HG03354 (cell line): ENCODE measurements at regions not wholly inside any gene's neighbourhood (a gene's known extent, or its start where the extent isn't known, plus 50 kb on each side); places are given as distances from the start of the nearest gene placed in this dataset.

Experiments
- ATAC-seq: cut with Tn5 transposase; IDR thresholded peaks from one replicate; pipeline ENCODE4 v1.9.1; 2021; ENCODE audit warnings: mild to moderate bottlenecking; ENCODE audit not compliant: unreplicated experiment, poor library complexity, severe bottlenecking

DNA sequence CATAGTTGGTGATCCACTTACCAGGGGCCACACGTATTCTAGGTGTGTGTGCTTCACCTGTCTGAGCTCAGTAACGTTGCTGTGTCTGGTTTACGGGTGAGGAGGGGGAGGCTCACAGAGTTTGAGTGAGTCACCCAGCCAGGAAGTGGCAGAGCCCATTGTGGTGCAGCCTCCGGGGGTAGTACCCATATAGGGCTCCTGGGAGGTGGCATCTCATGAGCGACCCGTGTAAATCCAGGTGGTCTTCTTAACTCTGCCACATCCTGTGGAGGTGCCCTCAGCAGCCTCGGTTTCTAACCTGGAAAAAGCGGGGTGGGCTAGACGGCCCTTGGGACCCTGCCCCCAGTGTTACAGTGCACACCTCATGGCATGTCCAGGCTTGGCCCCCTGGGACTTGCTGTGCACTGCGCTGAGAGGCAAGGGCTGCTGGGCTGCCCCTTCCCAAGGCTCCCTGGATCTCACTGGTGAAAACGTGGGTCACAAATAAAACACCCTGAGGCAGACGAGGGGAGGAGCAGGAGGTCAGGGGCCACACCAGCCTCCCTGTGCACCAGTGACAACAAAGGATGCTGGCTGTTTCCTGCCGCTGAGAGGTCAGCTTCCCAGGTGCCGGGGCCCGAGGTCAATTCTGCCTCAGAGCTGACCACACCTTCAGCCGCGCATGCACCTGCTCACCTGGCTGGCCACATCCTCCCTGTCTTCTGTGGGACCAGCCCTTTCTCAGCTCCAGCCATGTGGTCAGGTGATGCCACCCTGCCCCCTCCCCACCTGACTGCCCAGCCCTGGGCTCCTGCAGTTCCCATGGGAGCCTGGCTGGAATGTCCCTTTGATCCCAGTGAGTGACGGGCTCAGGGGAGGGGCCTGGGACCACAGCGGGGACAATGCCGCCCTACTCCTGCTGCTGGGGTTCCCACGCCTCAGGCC, 305.1 kb downstream of the CTTN start:
- ATAC-seq, result no peak

DNA sequence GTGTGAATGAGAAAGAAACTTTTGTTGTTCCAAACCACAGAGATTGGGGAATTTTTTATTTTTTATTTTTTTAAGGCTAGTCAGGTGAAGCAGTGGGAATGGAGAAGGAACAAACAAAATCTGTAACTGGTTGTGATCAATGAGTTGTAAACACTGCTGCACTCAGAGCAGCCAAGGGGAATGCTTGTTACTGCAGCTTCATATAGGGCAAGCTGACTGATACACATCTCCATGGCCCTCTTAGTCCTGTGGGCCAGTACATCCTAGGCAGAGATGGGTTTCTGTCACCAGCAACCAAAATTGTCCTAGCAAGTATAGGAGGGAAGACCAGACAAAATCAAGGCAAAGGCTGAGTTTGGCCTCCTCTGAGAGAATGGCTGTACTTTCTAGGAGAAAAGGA, 306.8 kb downstream of the CTTN start:
- no peak for ATAC-seq

DNA sequence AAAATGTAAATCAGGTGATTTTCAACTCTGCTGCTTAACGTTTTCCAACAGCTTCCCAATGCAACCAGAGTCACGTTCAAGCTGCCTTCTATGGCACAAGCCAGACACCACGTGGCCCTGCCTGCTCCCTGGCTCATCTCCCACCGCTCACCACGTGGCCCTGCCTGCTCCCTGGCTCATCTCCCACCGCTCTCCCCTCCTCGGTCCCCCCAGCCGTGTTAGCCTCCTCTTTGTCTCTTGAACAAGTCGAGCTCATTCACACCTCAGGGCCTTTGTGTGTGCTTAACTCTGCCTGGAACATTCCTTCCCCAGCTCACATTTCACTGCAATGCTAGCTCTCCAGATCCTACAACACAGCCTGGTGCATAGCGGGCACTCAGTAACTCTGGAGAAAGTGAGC, 307.6 kb downstream of the CTTN start:
- no peak for ATAC-seq

DNA sequence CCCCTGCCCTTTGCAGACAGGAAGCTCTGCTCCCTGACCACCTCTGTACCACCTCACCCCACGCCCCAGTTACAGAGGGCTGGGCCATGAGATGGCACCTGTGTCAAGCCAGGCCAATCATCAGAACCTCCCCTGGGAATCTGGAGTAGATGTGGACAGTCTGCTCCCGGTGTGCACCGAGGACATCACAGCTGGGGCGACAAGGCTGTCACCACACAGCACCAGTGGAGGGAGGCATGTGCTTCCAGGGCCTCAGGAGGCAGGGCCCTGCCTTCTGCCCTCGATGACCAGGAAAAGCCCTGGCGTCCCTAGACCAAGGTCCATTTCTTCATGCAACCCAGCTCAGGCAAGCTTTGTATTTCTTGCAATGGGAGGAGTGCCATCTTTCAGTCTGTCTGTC, 309.5 kb downstream of the CTTN start:
- ATAC-seq, result no peak

DNA sequence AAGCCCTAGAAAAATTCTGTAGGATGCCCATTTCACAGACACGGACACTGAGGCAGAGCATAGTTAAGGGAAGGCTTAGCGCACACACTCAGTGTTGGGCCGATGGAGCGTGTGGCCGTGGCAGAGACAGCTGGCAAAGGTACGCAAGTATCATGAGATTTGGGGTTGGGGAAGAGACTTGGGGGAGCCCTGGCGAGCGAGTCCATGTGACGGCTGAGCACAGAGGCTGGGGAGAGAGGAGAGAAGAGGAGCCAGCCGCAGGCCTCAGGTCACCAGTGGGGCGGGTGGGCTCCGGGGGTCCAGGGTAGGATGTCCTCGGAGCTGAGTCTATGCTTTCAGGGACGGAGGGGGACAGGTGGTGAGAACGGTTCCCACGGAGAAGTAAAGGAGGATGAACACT, 311.3 kb downstream of the CTTN start:
- ATAC-seq, result no peak

DNA sequence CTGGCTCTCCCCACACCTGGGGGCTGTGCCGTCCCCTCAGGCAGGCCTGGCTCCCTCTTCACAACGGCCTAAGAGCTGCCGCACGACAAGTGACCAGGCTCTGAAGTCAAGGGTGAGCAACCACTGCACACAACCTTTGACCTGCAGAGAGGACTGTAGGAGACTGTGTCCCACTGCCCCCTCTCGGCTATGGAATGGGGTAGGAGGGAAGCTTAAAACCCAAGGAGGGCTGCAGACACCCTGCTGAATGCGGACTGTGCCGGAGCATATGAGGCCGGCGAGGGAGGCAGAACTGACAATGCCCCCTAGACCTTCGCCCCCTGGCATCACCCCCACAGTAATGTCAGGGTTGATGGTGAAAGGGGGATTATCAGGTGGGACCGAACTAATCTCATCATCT, 311.9 kb downstream of the CTTN start:
- ATAC-seq, result no peak

DNA sequence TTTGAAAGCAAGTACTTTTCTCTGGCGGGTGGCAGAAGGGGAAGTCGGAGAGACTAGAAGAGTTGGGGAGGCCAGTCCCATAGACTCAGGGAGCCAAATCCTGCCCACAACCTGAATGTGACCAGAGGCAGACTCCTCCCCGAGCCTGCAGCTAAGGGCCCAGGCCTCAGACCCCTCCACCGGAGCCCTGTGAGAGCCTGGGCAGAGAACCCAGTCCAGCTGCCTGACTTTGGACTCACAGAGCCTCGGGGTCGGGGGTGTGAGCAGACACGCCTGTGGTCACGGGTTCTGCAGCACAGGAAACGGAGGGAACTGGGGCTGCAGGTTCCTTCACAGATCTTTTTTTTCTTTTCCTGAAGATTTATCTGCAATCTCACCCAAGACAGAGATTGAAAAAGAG, 312.3 kb downstream of the CTTN start:
- ATAC-seq, result no peak

DNA sequence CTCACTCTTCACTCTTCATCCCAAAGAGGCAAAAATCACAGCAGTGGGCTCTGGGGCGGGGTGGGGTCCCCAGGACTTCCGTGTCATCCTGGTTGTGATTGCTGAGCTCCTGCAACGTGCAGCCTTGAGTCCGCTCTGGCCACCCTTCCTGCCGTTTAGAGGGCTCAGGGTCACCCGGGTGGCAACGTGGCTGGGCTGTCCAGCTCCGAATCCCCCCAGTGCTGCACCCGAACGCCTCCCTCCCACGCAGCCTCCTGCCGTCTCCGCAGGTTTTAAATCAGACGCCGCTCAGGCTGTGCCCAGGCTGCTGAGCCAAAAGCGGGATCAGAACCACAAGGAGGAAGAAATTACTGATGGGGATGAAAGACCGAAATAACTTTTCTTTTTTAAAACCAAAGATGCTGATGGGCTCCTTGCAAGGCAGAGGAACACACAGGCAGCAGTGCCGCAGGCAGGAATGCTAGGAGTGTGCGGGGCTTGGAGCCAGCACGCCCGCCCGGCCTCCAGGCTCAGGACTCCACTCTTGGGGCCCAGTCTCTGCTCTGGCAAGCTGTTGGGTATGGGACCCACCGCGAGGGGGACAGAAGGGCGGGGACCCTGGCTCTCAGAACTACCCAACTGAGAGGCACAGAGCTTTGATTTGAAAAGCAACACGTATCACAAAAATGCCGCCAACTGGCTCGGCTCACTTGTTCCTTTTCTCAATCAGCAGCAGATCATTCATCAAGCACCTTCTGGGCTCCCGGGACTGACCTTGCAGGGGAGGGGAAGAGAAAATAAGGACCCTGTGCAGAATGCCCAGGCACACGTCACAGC, 313.0 kb downstream of the CTTN start:
- ATAC-seq, result no peak

DNA sequence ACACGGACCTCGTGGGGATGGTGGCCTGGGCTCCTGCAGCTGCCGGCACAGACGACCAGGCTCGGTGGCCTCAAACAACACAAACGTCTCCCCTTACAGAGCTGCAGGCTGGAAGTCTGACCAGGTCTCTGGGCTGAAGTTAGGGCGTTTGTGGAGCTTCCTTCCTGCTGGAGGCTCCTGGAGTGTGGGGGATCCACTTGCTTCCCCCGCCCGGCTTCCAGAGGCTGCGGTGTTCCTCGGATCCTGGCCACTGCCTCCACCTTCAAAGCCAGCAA, 313.5 kb downstream of the CTTN start:
- no peak for ATAC-seq

DNA sequence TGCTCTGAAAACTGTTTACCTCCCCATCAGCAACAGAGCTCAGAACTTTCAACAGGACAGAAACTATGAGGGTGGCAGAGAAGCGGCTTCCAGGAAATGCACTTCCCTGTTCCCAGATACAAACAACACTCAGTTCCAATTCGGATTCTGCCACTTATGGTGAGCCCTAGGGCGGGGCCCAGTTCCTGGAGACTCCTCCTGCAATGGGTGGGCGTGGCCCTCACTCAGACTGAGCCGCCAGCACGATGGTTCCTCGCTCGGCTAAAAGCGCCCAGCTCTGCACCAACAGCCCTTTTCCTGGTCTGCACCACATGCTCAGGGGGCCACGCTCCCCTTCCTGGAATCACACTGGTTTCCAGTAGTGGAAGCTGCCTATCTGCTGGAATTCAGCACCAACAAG, 314.1 kb downstream of the CTTN start:
- ATAC-seq, result no peak

DNA sequence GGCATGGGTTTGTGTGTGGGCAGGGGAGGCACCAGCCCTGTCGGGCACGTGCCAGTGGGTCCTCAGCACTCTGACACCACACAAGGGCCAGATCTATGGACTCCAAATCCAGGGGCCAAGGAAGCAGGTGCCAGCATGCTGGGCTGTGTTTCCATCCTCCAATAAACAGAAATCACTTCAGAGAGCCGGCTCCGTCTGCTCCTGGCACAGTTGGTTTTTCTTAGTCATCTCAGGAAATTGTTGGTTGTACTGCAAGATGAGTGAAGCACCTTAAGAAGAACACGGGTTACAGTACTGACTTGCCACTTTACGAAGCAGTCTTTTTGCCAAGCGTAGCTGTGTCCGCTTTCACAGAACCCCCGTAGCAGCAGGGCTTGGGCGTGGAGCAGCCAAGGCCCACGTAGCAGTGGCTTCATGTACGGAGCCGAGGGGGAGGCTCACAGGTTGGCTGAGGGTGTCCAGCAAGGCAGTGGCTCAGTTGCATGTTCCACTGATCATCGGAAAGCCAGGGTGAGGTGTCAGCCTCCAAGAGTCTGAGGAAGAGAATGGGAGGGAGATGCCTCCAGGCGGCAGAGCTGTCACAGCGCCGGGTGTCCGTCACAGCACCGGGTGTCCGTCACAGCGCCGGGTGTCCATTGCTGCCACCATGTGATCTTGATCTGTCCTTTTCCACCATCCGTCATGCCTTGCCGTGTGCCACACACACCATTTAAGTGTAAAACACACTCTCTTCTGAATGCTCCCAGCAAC, 314.9 kb downstream of the CTTN start:
- no peak for ATAC-seq

DNA sequence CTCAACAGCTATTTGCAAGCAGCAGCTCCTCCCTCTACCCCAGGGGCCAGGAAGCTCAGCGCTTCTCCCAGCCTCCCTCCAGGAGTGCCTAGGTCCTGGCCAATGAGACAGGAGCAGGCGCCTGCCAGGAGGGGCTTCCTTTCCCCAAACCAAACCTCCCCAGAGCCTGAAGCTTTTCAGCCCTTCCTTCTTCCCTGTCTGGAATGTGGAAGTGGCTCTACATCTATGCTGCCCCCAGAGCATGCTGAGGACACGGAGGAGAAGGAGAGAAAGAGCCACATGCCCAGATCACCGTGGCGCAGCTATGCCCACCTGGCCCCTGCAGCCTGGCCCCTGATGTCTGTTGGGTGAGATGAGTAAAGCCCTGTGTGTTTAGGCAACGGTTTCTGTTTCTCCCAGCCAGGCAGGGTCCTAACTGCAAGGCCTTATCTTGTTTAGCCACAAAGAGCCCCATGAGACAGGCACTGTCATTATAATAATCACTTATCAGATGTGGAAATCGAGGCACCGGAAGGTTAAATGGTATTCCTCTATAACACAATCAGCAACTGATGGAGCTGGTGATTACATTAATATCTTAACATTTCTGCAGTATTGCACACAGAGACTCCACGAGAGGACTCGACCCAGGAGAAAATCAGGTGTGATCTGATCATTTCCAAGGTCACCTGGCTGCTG, 315.8 kb downstream of the CTTN start:
- ATAC-seq, result no peak

DNA sequence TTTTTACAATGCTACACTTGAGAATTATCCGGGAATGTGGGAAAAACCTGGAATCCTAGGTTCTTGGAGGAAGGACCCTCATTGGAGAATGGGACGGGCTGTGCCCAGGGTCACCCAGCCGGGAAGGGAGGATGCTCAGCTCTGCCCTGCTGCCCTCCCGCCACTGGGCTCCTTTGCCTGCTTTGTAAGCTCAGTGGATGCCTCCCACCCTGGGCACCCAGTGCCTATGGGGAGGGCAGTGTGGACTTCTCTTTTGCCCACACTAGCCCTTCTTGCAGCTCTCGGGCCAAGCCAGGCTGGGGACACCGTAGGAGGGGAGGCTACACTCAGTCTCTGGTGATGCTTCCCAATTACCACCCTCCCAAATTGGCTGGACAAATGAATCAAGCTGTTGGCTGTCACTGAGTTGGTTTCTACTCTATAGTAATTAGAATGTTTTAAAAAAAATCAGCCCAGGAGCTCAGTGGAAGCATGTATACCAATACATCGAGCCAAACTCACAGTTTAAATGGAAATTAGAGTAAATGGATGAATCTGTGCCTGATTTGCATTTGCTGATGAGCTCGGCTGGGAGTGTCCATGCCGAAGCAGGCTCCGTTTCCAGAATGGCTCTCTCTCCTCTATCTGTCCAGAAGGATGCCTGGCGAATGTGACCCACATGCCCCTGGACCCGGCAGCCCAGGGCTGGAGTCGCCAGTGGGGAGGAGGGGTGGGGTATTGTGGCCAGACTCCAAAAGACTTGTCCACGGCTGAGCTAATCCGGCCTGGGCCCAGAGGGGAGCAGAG, 317.0 kb downstream of the CTTN start:
- no peak for ATAC-seq

DNA sequence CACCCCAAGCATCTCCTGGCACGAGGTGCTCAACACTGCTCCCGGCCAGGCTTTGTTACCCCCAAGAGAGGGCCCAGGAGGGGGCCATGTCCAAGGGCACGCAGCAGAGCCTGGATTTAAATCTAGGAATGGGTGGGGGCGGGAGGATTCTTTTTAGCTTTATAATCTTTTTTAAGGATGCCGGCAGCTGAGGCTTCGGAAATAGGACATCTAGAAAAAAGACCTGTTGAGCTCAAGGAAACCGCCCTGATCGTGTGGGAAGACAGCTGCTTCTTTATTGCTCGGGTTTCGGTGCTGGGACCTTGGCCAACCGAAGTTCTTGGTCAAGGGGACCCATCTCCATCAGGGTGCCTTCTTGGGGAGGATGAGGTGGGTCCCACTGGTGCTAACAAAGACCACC, 317.9 kb downstream of the CTTN start:
- ATAC-seq, result no peak

DNA sequence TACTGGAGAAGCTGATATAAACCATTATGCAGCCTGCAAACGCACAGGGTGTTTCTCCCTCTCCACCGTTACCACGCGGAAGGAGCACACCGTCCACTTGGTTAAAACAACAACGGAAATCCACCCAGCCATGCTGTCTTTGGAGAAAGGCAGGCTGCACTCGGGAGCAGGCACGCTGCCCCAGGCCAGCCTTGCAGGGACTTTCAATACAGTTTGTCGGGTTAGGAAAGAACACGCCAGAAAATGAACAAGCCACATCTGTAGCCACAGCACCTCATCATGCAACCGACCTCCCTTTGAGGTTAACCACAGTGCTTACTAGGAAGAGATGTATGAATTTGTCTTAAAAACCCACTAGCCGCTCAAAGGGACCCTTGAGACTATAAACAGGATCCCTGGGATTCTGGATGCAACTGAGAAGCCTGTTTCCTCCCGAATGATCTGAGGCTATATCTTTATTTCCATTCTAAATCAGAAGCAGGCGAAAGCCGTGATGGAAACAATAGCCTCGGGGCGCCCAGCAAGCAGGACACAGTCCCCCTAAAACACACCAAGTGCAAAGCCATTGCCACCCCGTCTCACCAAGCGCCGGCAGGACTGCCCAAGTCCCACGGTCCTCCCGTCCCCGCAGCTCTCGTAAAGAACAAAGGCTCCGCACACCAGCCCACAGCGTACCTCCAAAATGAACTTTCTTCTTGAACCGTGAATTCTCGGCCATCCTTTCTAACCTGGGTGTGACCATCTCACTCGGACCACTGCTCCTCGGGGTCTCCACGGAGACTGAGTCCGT, 318.9 kb downstream of the CTTN start:
- no peak for ATAC-seq

DNA sequence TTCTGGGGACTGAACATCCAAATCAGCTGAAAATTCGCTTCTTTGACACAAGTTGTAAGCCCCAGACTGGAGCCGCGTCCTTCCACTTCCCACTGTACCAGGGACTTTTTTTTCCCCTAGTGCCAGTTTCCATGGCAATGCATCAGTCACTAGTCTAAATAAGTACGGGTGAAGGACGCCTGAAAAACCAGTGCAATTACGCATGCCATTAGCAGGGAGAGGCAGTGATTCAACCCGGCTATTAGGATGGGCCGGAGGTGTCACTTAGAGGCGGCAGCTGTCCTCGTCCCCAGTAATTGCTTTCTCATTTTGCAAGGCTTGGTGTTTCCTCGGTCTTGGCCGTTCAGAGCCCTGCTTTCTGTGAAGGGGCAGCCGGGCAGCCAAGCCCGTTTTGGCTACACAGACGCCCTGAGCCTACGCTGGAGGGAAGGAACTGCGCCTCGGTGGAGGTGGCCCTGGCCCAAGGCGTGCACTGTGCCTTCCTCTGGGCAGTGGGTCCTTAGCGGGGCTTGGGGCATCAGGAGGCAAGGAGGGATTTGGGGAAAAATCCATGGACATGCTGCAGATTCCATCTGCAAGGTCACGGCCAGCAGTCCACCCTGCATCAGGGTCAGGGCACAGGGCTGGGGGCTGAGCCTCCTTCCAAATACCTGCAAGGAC, 319.7 kb downstream of the CTTN start:
- ATAC-seq, result no peak

DNA sequence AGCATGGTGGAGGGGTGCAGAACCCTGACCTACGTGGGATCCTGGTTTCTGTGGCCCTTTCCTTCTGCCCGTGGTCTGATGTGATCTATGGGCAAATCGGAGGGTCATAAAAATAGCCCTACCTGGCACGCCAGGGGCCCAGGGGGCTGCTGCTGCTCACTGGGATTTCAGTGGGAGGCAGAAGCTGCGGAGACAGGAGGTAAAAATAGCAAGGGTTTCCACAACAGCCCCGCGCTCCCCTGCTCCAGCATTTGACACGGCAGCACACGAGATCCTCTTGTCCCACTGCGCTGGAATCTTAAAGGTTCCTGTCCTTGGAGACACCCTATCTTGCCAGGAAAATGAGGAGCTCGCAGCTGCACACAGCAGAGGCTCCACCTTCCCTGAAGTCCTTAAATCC, 321.2 kb downstream of the CTTN start:
- ATAC-seq, result no peak

DNA sequence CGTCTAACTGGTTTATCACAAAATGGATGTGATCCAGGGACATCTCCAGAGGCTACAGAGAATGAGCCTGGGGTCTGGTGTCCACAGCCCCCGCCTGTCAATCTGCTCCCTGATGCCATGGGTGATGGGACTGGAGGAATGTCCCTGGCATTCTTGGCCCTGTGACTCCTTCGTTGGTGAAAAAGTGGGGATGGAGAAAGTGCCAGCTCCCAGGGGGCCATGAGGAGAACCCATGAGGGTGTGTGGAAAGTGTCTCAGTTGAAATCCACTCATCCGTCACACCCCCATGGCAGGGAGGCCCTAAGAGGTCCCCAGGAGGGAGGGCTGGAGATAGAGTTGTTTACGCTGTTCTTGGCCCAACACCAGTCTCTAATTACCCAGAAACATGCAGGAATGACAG, 322.0 kb downstream of the CTTN start:
- no peak for ATAC-seq
